Sigmoid colon (tissue), 4 donors: ENCODE measurements at regions not wholly inside any gene's neighbourhood (a gene's known extent, or its start where the extent isn't known, plus 50 kb on each side); places are given as distances from the start of the nearest gene placed in this dataset.

Source experiments
- CTCF ChIP-seq, 4 experiments: fragments of 450-650 bp in 3 of 4; fragments of 200-600 bp in 1 of 4; IDR thresholded peaks; one replicate each; pipeline ENCODE4 v1.5.1; 2016 to 2019; ENCODE audit warnings: antibody characterized with exemption in 4 of 4, mild to moderate bottlenecking in 3 of 4, moderate library complexity in 2 of 4
- POLR2AphosphoS5 ChIP-seq, 4 donors: sonication (generic); formaldehyde crosslinking; IDR thresholded peaks; one replicate each; pipeline ENCODE4 v1.6.1; 2017; ENCODE audit warnings: antibody characterized with exemption in 4 of 4

- TF ChIP-seq CTCF (IDR thresholded peaks at IDR 0.05) (no peak), POLR2AphosphoS5 (IDR thresholded peaks at IDR 0.05) (no peak)
Observed at GRCh38 chr6:141131616-141132015, 1001.1 kb upstream of the GJE1 start.
